Upper lobe of left lung (tissue), 4 donors: ENCODE measurements at regions not wholly inside any gene's neighbourhood (a gene's known extent, or its start where the extent isn't known, plus 50 kb on each side); places are given as distances from the start of the nearest gene placed in this dataset.

Experiments used
- CTCF ChIP-seq, 6 experiments: fragments of 450-650 bp in 4 of 6; fragments of 200-600 bp in 2 of 6; sonication (generic) in 2 of 6; IDR thresholded peaks; one replicate each; pipeline ENCODE4 v1.5.1; 2016 to 2019; ENCODE audit warnings: antibody characterized with exemption in 6 of 6
- EP300 ChIP-seq, 4 donors: sonication (generic); formaldehyde crosslinking; IDR thresholded peaks; one replicate each; pipeline ENCODE4 v1.5.1; 2017; ENCODE audit warnings: antibody characterized with exemption in 4 of 4, control low read depth in 2 of 4
- POLR2A ChIP-seq, 4 donors: fragments of 450-650 bp; IDR thresholded peaks; one replicate each; pipeline ENCODE4 v1.5.1; 2016 to 2017; ENCODE audit warnings: antibody characterized with exemption in 4 of 4, mild to moderate bottlenecking in 2 of 4

- TF ChIP-seq POLR2A (IDR thresholded peaks at IDR 0.05) (no peak), EP300 (IDR thresholded peaks at IDR 0.05) (no peak), CTCF (IDR thresholded peaks at IDR 0.05) (no peak)
Observed at GRCh38 chr14:55899531-55899930, 218.7 kb upstream of the PELI2 start.
